ENCODE measurements at regions not wholly inside any gene's neighbourhood (a gene's known extent, or its start where the extent isn't known, plus 50 kb on each side); places are given as distances from the start of the nearest gene placed in this dataset.

DNA sequence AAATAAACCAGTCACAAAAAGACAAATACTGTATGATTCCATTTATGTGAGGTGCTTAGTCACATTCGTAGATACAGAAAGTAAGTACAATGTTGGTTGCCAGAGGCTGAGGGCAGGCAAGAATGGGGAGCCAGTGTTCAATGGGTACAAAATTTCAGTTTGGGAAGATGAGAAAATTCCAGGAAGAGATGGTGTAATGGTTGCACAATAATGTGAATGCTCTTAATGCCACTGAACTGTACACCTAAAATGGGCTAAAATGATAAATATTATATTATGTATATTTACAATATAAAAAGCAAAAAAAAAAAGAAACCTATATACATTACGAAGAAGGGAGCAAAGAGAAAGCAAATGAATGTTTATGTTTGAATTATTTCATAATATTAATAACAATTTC is 329.0 kb downstream of the C11orf87 start:
- Histone ChIP-seq H2AFZ (no peak overlapping the region), H3K27ac (no peak overlapping the region), H3K4me2 (no peak overlapping the region), H3K27me3 (ENCODE audit: insufficient read depth, low read depth) (no peaks in the 10 kb centered on the region), H3K36me3 (ENCODE audit: low read depth) (no peaks in the 10 kb centered on the region), H3F3A (ENCODE audit: insufficient read depth, low read depth) (no peaks in the 10 kb centered on the region), H3K9me3 (ENCODE audit: insufficient read depth, low read depth) (no peaks in the 10 kb centered on the region), H3K4me1 (replicated peaks; ENCODE audit: insufficient read depth) (no peaks in the 10 kb centered on the region), H3K79me2 (ENCODE audit: low read depth) (no peaks in the 10 kb centered on the region), H4K20me1 (ENCODE audit: insufficient read depth) (no peaks in the 10 kb centered on the region), H3K9me2 (ENCODE audit: insufficient read depth) (no peaks in the 10 kb centered on the region), H3K4me3 (no peak overlapping the region)
- intact Hi-C loops (cut with micrococcal nuclease; ENCODE audit: unreplicated experiment), result no loop called here
- TF ChIP-seq, protein P1, sequence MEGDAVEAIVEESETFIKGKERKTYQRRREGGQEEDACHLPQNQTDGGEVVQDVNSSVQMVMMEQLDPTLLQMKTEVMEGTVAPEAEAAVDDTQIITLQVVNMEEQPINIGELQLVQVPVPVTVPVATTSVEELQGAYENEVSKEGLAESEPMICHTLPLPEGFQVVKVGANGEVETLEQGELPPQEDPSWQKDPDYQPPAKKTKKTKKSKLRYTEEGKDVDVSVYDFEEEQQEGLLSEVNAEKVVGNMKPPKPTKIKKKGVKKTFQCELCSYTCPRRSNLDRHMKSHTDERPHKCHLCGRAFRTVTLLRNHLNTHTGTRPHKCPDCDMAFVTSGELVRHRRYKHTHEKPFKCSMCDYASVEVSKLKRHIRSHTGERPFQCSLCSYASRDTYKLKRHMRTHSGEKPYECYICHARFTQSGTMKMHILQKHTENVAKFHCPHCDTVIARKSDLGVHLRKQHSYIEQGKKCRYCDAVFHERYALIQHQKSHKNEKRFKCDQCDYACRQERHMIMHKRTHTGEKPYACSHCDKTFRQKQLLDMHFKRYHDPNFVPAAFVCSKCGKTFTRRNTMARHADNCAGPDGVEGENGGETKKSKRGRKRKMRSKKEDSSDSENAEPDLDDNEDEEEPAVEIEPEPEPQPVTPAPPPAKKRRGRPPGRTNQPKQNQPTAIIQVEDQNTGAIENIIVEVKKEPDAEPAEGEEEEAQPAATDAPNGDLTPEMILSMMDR (conservative IDR thresholded peaks at IDR 0.05), result no peak
- TF ChIP-seq EZH2 (IDR thresholded peaks at IDR 0.05; ENCODE audit: low read depth), result no peak
- no TSS peak for BruUV-seq (replicated peaks)
- no peak for DNase-seq
- ChIA-PET CTCF (no interaction called here), POLR2A (ENCODE audit: unreplicated experiment) (no interaction called here)

DNA sequence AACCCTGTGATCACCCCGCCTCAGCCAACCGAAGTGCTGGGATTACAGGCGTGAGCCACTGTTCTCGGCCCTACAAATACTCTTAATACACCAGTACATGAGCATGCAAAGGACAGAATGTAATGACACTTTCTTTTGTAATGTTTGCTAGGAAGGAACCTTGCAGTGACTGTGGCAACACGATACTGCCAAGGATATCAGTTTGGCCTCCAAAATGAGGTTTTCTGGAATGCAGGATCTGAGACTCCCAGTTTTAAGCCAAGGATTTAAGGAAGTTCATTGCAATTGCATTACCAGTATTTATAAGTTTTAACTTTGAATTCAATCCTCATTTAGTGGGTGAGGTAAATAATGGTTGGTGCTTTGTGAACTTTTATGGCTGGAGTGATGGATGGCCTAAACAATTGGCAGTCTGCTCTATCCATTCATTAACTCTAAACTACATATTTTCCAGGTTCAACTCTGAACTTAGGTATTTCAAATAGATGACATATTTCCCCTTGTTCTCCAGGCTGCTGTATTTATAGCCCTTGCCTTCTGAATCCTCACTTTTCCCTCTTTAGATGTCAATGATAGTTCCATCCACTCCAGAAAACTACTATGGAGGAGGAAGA is 330.3 kb downstream of the C11orf87 start:
- Histone ChIP-seq H3K4me1 (replicated peaks; ENCODE audit: insufficient read depth) (no peaks in the 10 kb centered on the region), H3K36me3 (ENCODE audit: low read depth) (no peaks in the 10 kb centered on the region), H2AFZ (no peak overlapping the region), H3K4me3 (no peak overlapping the region), H3K9me2 (ENCODE audit: insufficient read depth) (no peaks in the 10 kb centered on the region), H3K79me2 (ENCODE audit: low read depth) (no peaks in the 10 kb centered on the region), H3F3A (ENCODE audit: insufficient read depth, low read depth) (no peaks in the 10 kb centered on the region), H3K27ac (no peak overlapping the region), H3K27me3 (ENCODE audit: insufficient read depth, low read depth) (no peaks in the 10 kb centered on the region), H4K20me1 (ENCODE audit: insufficient read depth) (no peaks in the 10 kb centered on the region), H3K9me3 (ENCODE audit: insufficient read depth, low read depth) (no peaks in the 10 kb centered on the region), H3K4me2 (no peak overlapping the region)
- ChIA-PET CTCF (no interaction called here), POLR2A (ENCODE audit: unreplicated experiment) (no interaction called here)
- TF ChIP-seq, protein P1 (conservative IDR thresholded peaks at IDR 0.05), result no peak
- no peak for TF ChIP-seq EZH2 (IDR thresholded peaks at IDR 0.05; ENCODE audit: low read depth)
- BruUV-seq (replicated peaks), result no TSS peak
- intact Hi-C loops (cut with micrococcal nuclease; ENCODE audit: unreplicated experiment), result no loop called here
- DNase-seq, result no peak

DNA sequence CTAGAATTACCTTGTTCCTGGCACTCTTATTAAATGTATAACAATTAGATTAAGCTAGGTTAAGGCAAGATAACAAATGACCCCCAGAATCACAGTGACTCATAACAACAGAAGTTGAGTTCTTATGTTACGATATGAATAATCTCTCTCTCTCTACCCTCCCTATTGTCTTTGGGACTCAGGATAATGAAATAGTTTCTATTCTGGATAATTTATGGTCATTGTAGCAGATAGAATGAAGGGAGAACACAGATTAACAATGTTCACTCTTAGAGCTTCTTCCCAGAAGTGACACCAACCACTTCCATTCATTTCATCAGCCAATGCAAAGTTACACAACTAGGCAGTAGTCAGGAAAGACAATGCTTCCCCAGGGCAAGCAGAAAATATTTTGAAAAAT is 334.5 kb downstream of the C11orf87 start:
- Histone ChIP-seq H2AFZ (no peak overlapping the region), H3K4me1 (replicated peaks; ENCODE audit: insufficient read depth) (no peaks in the 10 kb centered on the region), H3K27me3 (ENCODE audit: insufficient read depth, low read depth) (no peaks in the 10 kb centered on the region), H3K79me2 (ENCODE audit: low read depth) (no peaks in the 10 kb centered on the region), H3K36me3 (ENCODE audit: low read depth) (no peaks in the 10 kb centered on the region), H3K9me3 (ENCODE audit: insufficient read depth, low read depth) (no peaks in the 10 kb centered on the region), H3F3A (ENCODE audit: insufficient read depth, low read depth) (no peaks in the 10 kb centered on the region), H3K4me3 (no peak overlapping the region), H4K20me1 (ENCODE audit: insufficient read depth) (no peaks in the 10 kb centered on the region), H3K27ac (no peak overlapping the region), H3K4me2 (no peak overlapping the region), H3K9me2 (ENCODE audit: insufficient read depth) (no peaks in the 10 kb centered on the region)
- no peak for TF ChIP-seq EZH2 (IDR thresholded peaks at IDR 0.05; ENCODE audit: low read depth)
- TF ChIP-seq, protein P1 (conservative IDR thresholded peaks at IDR 0.05), result no peak
- CTCF ChIA-PET, result no interaction called here
- intact Hi-C loops (cut with micrococcal nuclease; ENCODE audit: unreplicated experiment), result no loop called here
- no TSS peak for BruUV-seq (replicated peaks)
- DNase-seq, result no peak
- POLR2A ChIA-PET (ENCODE audit: unreplicated experiment), result no interaction called here

Measured in PC-9 (cell line).